Left colon (tissue), 2 donors: ENCODE measurements at regions not wholly inside any gene's neighbourhood (a gene's known extent, or its start where the extent isn't known, plus 50 kb on each side); places are given as distances from the start of the nearest gene placed in this dataset.

Source experiments
- ATAC-seq: fragments of 200-7000 bp; cut with Tn5 transposase; one replicate; pipeline ENCODE4 v1.9.1; 2020; ENCODE audit warnings: mild to moderate bottlenecking, moderate library complexity
- DNase-seq, 2 donors: peaks; one replicate each; pipeline ENCODE4 v3.0.0-alpha.2; 2020
- intact Hi-C, 2 donors: fragments of 100-400 bp; cut with DNase I in 1 of 2; cut with micrococcal nuclease in 1 of 2; formaldehyde crosslinking; loops; one replicate each; pipeline versions ENCODE4 v1.11.2 to v1.14.0; 2022; cut with DNase I, micrococcal nuclease
- donor health status: DM: no; HTN: no; CAD: no.
- donor health status: DM: yes; HTN: yes; CAD: no.

- ATAC-seq: no peak
- no peak for DNase-seq
- intact Hi-C loops: no loop called here
These were observed 1043.8 kb upstream of the FBXO33 start for GRCh38 chr14:40476005-40476404.

- intact Hi-C loops: no loop called here
- DNase-seq: no peak
- ATAC-seq: no peak
These were observed 1035.7 kb upstream of the FBXO33 start for GRCh38 chr14:40467969-40468368.

DNA sequence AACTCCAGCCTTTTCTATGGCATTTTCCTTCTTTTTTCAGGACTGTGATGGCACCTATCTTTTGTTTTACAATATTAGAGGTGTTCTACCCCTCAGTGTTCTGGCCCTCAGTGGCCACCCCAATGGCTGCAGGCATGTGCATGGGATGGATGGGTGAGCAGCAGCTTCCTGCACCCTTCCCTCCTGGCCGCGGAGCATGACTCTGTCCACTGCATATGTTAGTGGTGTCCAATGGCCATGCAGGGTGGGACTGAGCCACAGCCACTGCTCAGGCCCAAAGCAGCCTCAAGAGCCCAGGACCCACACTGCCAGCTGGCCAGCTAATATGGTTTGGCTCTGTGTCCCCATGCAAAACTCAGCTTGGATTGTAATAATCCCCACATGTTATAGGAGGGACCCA is 1032.3 kb upstream of the FBXO33 start:
- ATAC-seq (no peak), DNase-seq (no peak)
- intact Hi-C loops: no loop called here

DNA sequence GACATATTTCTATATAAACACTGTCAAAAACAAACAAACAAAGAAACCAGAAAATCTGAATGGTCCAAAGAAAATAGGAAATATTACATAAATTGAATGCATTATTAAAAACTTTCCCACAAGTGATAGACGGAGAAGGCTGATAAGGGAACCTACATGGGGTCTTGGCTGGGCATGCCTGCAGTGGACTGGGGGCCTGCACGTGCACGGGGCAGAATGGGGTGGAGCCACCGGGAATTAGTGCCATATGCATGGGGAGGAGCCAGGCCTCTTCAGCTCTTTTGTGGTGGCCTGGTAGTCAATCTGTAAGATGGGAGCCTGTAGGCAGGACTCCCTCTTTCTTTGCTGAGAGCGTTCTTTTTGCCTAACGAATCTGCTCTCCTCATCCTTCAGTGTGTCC is 1031.7 kb upstream of the FBXO33 start:
- intact Hi-C loops: no loop called here

GRCh38 chr14:40452674-40453073 is 1020.4 kb upstream of the FBXO33 start:
- no peak for ATAC-seq
- no peak for DNase-seq
- intact Hi-C loops: no loop called here

More for the DNA sequence above, 1031.7 kb upstream of the FBXO33 start:
- no peak for ATAC-seq
- DNase-seq: no peak

DNA sequence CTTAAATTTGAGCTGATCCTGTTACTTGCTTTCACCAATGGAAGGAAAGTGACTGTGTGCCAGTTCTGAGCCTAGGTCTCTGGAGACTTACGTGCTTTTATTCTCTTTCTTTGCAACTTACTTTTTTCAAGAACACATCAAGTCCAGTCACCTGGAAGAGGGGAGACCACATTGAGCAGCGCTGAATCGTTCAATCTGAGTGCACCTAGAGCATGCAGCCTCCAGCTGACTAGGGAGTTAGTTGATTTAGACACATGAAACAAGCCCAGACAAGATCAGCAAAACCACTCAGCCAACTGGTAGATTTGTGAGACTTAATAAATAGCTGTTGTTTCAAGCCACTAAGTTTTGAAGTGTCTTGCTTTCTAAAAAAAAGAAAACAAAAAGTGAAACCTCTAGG is 1014.8 kb upstream of the FBXO33 start:
- DNase-seq (no peak), ATAC-seq (no peak)
- intact Hi-C loops: no loop called here

DNA sequence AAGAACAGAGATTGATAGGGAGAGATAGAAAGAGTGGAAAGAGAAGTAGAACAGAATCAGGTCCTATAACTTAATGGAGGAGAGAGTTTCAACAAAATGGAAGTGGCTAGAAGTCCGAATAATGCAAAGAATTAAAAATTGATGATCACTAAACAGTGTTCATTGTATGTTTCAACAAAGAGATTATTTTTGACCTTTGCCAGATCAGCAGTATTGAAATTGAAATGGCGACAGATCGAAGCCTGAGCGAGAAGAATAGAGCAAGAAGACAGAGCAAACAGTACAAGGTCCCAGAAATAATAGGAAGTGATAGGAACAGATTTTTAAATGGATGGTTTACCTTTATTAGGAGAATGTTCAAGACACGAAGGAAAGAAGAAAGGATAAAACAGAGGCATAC is 1012.8 kb upstream of the FBXO33 start:
- DNase-seq: no peak
- no peak for ATAC-seq
- intact Hi-C loops: no loop called here

DNA sequence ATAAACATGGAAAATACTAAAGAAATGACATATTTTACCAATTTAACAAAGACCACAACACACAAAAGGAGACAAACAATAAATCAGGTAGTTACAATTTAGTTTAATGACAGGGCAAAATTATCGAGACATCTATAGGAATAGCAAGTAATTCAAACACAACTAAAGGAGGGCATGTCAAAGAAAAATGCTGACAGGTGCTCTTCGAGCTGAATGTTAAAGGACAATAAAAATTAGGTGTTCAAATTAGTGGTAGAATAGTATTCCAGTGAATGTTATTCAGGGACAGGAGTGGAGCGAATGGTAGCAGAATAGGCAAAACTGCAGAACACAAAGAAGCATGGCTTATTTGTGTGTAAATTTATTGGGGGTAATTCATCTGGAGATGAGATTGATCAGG is 1004.3 kb upstream of the FBXO33 start:
- DNase-seq: no peak
- intact Hi-C loops: no loop called here
- no peak for ATAC-seq

- DNase-seq: no peak
- intact Hi-C loops: no loop called here
These were observed 985.7 kb upstream of the FBXO33 start for GRCh38 chr14:40417777-40418401.

DNA sequence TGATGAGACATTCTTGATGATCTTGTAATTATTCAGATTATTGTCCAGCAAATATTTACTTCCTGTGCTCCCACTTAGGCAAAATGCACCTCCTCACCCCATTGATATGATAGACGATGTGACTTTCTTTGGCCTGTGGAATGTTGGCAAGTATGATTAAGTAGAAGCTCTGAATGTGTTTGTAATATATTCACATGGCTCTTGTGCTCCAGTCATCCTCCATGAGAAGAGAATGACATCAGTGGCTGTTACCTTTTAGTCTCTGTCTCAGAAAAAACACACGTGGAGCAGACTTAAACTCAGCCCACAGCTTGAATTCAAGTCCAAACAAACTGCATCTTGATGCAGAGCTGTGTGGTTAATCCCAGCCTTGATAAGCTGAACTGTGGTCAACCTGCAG is 984.3 kb upstream of the FBXO33 start:
- intact Hi-C loops: no loop called here
- ATAC-seq: no peak

More at GRCh38 chr14:40417777-40418401, 985.7 kb upstream of the FBXO33 start:
- ATAC-seq: no peak

DNA sequence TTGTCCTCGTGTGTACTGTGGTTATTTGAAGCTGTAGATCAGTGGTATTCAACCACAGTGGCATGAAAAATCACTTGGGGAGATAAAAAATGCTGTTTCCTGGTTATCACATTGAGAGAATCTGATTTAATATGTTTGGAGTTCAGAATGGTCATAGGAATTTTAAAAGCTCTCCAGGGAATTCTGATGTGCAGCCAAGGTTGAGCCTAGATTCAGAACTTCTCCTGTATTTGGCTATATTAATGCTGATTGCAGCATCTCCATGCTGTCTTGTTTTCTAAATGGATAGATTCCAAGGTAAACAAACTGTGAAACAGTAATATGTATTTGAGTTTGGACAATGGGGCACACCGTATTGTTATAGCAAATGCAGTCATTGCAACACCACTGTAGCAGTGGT is 982.2 kb upstream of the FBXO33 start:
- intact Hi-C loops: no loop called here
- ATAC-seq (no peak), DNase-seq (no peak)

More for the DNA sequence above, 984.3 kb upstream of the FBXO33 start:
- DNase-seq: no peak

GRCh38 chr14:40413136-40413535 is 980.9 kb upstream of the FBXO33 start:
- intact Hi-C loops: no loop called here
- no peak for ATAC-seq
- no peak for DNase-seq

DNA sequence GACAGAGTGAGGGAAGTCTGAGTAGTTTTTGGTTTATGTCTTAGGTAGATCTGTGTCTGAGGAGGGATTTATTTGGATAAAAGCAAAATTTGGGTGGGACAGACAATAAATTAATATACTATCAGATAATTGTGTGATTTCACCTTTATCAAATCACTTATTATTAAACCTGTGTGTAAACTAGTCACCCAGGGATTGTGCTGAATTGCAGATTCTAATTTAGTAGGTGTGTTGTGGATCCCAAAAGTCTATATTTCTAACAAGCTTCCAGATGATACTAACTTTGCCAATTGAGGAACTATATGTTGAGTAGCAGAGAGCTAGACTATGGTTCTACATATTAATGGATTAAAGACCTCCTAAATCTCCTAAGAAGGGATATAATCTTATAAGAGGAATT is 978.5 kb upstream of the FBXO33 start:
- ATAC-seq: no peak
- intact Hi-C loops: no loop called here
- DNase-seq: no peak

GRCh38 chr14:40402957-40403356 is 970.7 kb upstream of the FBXO33 start:
- intact Hi-C loops: no loop called here
- ATAC-seq: no peak
- DNase-seq: no peak

DNA sequence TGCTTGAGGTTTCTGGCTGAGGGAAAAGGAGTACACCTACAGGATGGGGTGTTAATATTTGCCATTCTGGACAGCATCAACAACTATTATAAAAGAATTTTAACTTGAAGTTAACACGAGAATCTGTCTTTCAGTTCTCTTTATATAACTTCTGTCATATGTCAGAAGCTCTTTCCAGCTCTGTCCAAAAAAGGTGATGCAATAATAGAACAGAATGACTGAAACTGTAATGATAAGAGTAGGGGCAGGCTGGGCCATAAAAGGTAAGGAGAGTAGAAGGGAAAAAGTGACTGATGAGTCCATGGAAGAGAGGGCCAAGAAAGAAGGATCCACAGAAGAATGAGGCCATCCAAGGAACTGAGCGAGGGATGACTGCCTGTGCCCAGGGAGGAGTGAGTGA is 966.7 kb upstream of the FBXO33 start:
- intact Hi-C loops: no loop called here
- DNase-seq: no peak
- no peak for ATAC-seq

GRCh38 chr14:40394634-40395340 is 962.6 kb upstream of the FBXO33 start:
- intact Hi-C loops: no loop called here
- ATAC-seq: no peak
- no peak for DNase-seq

- no peak for DNase-seq
- ATAC-seq: no peak
- intact Hi-C loops: no loop called here
These were observed 960.9 kb upstream of the FBXO33 start for GRCh38 chr14:40393143-40393542.

DNA sequence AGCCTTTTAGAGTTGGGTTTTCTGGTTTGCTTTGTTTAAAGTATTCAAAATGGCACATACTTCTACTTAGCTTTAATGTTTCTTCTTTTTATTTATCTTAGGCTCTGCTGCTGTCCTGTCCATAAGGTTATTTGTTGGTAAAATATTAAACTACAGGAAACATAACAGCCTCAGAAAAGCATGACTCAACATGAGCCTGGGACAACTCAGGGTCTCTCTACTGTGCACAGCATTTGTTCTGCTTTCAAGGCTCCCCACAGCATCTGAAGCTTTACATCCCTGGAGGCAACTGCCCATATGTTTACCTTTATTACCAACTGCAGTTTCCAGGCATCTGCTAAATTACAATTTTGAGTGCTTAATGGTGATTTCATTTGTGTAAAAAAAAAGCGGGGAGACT is 954.2 kb upstream of the FBXO33 start:
- ATAC-seq (no peak), DNase-seq (no peak)
- intact Hi-C loops: no loop called here

- ATAC-seq: no peak
- intact Hi-C loops: no loop called here
- DNase-seq: no peak
These were observed 942.0 kb upstream of the FBXO33 start for GRCh38 chr14:40374221-40374620.

GRCh38 chr14:40371011-40371410 is 938.8 kb upstream of the FBXO33 start:
- intact Hi-C loops: no loop called here
- ATAC-seq (no peak), DNase-seq (no peak)

DNA sequence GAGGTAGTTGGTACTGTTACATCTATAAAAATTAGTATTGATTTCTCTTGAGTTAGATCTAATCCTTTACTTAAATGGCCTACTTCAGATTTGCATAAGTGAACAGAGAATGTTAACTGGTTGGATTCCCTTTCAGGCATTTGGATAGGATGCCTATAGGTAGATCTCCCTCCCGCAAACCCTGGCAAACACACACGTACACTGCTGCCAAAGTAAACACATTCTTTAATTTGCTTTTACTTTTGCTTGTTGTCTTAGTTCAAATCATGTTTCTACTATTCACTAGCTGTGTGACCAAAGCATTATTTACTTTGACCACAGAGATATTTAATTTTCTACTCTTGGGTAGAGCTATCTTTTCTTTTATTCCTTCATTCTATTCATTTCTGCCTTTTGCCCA is 936.1 kb upstream of the FBXO33 start:
- DNase-seq: no peak
- no peak for ATAC-seq
- intact Hi-C loops: no loop called here
